HG02763 (cell line): ENCODE measurements at regions not wholly inside any gene's neighbourhood (a gene's known extent, or its start where the extent isn't known, plus 50 kb on each side); places are given as distances from the start of the nearest gene placed in this dataset.

Source experiments
- ATAC-seq: cut with Tn5 transposase; IDR thresholded peaks from one replicate; pipeline ENCODE4 v1.9.1; 2021; ENCODE audit warnings: mild to moderate bottlenecking, moderate library complexity; ENCODE audit not compliant: unreplicated experiment

DNA sequence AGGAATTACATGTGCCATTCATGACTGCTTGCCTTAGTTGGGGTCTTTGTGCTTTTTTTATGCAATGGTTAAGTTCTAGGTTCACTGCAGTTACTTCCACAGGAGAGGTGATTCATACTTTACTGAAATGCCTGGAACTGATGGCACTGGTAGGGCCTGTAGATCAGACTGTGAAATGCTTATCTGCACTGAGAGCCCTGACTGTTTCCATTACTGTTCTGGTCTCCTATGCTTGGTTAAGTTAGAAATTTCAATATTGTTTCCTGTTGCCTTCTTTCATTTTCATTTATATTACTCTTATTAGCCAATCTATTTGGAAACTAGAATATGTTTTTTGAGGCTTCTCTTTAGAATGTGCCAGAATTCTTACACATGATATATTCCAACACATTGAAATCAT lies 484.1 kb upstream of the SEMA6A start:
- ATAC-seq, result no peak

DNA sequence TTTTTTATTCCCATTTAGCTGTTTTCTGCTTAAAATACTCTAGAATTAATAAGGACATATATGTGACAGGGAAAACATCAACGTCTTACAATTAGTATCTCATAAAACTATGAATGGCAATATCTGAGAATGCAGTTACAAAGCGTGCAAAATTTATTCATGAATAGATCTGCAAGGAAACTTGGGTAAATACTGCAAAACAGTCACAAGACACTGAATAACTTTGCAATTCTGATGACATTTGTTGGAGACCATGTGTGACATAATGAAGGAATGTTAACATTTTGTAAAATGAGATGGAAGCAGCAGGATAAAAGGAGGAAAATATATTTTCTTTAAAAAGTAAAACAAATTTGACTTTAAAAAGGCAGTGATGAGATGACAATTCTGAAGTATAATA lies 480.9 kb upstream of the SEMA6A start:
- ATAC-seq, result no peak

DNA sequence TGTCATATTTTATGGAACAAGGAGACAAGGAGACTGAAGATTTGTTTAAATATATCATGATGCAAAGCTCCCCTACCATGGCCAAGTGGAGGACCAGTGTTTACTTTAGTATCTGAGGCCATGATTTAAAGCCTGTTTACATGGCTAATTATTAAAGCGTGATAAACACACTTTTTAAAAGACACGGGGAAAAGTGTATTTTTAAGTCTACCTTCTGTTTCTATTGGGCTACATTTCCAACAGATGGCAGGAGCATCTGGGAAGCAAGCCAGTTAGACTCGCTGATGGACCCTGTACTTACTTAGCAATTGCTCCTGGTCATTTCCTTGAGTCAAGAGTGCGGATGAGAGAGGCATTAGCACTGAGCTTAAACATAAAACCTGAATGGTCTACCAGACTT lies 480.3 kb upstream of the SEMA6A start:
- ATAC-seq, result no peak

DNA sequence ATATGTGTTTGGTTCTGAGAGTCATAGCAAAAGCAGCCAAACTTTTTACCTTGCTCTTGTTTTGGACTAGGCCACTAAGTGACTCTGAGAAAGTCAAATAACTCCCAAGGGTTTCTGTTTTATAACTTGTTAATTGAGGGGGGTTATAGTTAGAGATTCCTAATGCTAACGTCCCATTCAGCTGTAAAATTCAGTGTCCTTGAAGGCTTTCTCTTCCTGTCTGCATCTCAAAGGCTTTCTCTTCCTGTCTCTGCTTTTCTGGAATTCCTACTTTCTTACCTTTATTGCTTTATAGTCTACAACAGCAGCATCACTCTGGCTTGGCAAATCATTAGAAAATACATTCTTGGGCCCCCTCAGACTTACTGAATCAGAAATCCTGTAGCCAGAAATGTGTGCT lies 479.5 kb upstream of the SEMA6A start:
- no peak for ATAC-seq

DNA sequence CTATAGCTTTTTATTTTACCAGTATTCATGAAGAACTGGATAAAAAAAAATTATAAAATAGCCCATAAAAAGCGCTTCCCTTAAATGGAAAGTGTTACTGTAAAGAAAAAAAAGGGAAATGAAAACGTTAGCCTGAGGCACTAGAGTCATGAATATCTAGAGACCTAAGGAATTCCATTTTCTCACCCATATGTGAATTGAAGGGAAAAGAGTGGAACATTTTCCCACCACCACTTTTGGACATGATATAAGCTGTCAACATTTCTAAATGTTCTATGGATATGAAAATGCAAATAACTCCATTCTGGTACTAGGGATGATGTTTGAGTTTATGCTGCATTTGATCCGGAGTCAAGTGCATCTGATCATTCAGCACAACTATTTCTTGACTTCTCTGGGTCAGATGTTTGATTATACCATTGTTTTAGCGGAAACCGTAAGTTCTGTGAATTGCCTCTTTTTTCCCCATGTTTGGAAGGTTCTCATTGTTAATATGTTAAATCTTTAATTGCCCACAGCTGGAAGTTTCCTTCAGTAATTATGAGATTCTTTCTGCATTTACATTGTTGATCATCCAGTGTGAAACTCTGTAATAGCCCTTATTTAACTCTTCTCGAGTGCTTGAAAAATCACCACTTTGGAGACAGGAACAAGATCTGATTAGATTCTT lies 467.4 kb upstream of the SEMA6A start:
- no peak for ATAC-seq

DNA sequence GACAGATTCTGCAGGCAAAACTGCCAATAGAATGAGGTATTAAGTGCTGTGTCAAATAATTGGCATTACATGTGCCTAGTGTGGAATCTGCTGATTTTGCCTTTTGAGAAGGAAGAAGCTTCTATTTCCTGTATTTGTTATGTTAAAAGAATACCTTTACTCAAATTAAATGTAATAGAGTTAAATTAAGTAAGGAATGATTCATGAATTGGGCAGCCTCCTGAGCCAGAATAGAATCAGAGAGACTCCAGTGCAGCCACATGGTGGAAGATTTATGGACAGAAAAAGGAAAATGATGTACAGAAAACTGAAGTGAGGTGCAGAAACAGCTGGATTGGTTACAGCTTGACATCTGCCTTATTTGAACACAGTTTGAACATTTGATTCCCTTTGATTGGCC lies 464.4 kb upstream of the SEMA6A start:
- ATAC-seq, result no peak

DNA sequence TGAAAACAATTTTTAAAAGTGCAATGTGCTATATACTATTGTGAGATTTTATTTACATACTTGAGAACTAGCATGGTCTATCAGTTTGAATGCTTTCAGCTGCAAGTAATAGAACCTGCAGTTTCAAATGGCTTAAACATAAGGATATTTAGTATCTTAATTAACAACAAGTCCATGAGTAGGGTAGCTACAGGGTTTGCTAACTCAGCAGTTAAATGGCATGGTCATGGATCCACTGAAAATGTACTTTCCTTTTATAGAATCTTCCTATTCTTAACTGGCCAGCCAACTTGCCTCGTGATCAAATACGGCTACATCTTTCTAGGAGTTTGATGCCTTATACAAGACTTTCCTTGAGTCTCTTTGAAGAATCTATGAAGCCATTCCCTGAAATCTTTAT lies 452.8 kb upstream of the SEMA6A start:
- no peak for ATAC-seq

DNA sequence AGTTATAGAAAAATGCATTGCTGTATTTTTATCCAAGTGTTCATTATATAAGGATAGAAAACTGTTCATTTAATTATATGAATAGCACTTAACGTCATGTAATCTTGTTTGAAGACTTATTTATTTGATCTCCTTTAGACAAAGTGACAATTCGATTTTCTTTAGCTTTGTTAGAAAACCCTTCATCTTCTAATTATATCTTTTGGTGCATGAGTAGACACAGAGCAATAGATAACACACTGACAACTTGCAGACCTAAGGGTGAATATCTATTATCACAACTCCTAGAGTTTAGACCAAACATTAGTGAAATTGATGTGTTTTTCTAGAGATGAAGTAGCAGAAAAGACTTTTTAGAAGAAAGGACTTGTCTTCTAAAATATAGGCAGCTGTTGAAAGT lies 446.4 kb upstream of the SEMA6A start:
- ATAC-seq, result no peak

DNA sequence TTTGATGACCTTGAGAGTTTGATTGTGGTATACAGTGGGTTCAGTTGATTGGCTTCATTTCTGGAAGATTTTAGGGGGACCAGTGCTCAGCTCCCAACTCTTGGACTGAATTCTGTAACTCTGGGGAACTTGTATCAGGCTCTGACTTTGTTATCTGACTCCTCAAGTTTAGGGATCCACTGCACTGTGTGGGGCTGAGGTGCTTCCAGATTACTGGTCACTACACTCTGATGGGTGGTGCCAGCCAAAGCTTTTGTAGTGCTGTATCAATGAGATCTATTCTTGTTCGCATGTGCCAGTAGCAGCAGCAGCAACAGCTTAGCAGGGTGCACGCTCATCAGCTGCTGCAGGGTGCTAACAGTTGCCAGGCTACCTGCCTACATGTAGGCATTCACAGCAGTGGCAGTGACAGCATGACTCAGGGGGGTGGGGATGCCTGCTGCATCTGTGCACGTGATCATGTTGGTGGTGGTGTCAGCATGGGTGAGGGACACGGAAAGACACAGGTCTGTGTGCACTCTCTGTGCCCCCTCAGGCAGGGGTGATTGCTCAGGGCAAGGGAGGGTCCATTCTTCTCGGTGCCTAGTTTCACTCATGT lies 438.8 kb upstream of the SEMA6A start:
- no peak for ATAC-seq

DNA sequence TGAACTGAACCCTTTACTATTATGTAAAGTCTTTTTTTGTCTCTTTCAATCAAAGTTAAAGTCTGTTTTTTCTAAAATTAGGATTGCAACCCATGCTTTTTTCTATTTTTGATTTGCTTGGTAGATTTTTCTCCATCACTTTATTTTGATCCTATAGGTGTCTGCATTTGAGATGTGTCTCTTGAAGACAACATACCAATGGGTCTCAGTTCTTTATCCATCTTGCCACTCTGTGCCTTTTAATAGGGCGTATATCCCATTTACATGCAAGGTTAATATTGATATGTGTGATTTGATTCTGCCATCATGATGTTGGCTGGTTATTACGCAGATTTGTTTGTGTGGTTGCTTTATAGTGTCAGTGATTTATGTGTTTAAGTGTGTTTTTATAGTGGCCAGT lies 436.0 kb upstream of the SEMA6A start:
- ATAC-seq, result no peak

DNA sequence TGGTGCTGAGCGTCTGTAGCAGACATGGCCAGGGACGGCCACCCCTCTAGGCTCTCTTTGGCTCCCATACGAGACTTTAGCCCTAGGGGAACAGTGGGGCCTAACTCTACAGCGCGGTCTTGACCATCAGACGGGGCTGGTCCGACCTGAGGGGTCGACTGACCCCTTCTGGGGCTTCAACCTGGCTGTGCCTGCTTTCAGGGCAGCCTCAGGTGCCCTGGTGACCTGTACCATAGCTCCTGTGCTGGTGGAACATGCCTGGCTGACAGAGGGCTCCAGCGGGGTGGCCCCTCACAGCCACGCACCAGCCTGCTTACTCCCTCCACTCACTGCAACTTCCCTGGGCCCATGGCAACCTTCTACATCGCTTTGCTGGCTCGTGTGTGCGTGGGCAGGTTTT lies 423.4 kb upstream of the SEMA6A start:
- ATAC-seq, result no peak

DNA sequence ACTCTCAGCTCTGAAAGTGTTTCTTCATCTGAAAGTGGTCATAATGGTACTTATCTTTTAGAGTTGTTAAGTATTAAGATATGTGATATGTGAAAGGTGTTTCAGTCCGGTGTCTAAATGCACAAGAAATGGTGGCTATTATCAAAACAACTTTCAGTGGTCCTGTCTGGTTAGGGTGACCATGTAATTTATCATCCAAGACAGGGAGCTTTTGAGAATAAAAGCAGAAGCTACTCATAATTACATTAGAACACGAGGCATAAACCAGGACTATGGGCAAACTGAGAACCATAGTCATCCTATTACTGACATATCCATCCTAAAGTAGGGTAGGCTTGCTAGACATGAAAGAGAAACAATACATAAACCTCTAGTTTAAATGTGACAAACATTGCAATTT lies 418.1 kb upstream of the SEMA6A start:
- no peak for ATAC-seq

DNA sequence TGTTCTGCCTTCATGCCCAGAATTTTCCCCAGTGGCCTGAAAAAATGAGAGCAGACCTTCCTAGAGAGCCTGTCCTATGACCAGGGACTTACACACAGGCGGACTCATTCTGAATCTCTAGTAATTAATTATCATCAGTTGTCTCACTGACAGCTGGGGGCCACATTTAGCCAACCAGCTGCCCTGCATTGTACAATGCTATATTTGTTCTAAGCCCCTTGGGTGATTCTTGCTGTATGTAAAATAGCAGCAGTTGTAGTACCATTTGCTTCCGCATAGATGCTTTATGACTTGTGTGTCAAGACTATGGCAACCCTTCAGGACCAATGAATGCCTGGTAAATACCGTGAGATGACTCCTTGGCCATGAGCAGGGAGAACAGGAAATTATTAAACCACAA lies 415.4 kb upstream of the SEMA6A start:
- no peak for ATAC-seq

DNA sequence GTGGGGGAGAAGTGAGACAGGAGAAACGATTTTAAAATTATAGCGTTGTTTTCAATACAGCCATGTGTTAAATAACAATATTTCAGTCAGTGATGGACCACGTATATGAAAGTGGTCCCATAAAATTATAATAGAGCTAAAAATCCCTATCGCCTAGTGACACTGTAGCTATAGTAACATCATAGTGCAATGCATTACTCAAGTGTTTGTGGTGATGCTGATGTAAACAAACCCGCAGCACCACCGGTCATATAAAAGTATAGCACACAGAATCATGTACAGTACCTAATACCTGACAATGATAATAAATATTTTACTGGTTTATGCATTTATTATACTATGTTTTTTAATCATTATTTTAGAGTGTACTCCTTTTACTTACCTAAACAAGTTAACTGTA lies 407.4 kb upstream of the SEMA6A start:
- no peak for ATAC-seq

DNA sequence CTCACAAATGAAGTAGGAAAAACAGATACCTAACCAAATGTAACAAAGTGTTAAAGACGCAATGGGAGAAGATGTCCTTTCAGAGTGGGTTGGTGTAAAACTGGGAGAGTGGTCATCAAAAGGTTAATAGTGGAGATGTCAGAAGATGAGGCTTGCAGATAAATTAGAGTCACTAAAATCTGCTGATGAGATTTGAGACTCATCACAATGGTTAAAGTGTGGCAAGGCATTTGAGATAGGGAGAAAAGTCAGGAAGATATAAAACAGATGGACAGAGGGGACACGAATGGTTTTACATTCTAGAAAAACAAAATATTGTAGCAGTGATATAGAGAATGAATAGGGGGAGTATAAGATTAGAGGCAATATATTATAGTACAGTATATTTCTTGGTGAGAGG lies 406.0 kb upstream of the SEMA6A start:
- no peak for ATAC-seq

DNA sequence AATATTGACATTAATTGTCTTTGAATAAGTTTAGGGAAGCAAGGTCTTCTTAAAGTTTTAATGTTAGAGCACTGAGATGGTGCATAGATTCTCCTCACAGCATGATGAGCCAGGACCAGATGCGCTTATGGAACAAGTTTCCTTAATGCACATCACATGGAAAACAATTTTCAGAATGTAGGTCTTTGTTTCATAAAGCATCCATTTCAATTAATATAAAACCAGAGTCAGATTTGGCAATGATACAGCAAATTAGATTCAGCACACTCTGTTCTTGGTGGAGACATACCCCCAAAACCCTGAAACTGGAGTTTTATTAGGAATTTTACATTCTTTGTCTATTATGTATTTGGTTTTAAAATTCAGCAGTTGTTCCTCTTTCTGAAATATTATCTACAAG lies 402.1 kb upstream of the SEMA6A start:
- no peak for ATAC-seq

DNA sequence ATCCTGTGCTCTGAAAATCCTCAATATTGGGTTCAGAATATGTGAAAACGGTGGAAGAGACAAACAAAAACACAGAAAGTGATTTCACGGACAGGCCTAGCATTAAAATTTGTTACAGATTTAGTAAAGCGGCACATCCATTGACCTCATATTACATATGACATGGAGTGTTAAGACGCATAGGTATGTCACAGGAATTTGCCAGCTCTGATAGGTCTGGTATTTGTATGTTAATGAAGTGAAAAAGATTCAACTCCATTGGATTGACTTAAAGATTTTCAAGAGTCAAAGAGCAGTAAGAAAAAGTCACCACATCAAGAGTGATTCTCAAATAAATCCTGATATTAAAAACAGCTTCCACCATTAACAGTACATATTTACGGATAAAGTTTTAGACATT lies 396.5 kb upstream of the SEMA6A start:
- no peak for ATAC-seq

DNA sequence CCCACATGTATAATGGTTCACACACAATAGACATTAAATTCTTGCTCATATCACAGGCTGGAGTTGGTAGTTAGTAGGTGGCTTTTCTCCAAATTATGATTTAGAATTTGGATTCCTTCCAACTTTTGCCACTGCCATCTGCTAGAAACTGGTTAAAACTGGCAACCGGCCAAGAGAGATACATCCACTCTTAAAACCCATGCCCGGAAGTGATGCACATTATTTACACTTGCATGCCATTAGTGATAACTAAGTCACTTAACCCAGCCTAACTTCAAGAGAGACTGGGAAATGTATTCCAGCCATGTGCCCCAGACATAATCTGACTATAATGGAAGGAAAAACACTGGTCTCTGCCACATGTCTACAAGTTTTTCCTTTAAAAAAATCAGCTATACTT lies 395.7 kb upstream of the SEMA6A start:
- ATAC-seq, result no peak

DNA sequence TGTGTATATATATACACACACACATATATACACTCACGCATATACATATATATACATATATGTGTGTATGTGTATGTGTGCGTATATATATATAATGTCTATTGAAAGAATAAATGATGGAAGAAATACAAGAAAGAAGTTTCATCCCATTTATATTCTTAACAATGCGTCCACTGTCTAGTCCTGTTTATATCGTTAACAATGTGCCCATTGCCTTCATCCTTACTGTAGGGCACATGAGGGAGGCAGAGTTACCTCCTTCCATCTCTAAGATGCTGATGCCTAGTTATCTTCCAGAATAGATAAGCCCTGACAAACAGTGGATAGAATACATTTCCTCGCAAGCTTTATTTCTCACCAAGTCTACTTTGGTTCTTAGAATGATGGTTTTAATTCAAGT lies 389.8 kb upstream of the SEMA6A start:
- no peak for ATAC-seq

DNA sequence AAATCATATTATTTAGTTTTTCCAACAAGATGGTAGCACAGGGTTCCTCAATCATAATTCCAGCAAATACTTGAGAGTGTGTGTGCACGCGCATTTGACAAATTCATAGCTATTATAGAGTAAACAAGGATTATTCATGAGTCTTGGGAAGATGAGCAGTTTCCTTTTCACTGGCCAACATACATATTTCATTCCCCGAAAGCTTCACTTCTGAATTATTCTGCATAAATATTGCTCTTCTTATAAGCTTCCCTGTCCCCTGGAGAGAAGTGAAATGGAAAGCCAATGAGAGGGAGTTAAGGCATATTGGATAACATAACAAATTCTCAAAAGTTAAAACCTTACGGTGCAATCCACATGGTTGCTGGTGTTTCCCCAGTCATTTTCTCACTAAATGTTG lies 386.4 kb upstream of the SEMA6A start:
- no peak for ATAC-seq

DNA sequence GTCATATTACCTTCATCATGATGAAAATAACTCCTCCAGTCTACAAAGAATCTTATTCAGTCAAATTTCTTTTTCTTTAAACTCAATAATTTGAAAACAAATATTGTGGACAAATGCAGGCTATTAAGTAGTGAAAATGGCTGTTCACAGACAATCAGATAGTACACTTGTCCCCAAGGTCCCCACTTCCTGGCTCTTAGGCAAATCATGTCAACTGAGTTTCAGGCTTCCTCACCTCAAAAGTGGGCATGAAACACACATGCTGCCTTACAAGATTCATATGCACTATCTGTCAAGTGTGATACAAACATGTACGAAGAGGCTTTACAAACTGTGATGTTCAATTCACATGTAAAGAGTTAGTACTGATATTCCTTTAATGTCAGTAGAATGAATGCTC lies 385.2 kb upstream of the SEMA6A start:
- ATAC-seq, result no peak

DNA sequence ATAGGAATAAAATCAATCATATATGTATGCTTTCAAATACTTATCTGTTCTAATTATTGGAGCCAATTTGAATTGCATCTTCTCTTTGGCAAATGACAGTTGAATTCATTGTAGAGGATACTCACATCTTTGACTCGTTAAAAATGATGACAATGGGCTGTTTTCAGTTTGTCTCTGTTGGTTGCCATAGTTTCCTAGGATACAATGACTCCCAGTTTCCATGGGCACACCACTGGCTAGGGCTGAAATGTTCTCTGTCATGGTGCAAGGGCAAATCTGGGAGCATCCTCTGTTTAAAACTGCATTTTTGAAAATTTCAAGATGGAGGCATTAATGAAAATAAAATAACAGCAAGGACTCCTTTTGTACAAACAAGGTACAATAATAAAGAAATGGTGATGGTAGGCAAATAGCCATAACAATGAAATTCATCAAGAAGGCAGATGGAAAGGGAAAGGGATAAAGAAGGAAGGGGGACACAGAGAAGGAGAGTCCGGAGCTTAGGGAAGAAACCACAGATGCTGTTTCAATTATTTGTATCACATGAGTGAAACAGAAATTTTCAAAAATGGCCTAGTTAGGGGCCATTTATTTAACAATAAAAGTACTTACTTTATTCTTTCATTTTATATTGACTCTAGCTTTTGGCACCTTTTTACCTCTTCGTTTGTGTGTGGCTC lies 378.8 kb upstream of the SEMA6A start:
- no peak for ATAC-seq

DNA sequence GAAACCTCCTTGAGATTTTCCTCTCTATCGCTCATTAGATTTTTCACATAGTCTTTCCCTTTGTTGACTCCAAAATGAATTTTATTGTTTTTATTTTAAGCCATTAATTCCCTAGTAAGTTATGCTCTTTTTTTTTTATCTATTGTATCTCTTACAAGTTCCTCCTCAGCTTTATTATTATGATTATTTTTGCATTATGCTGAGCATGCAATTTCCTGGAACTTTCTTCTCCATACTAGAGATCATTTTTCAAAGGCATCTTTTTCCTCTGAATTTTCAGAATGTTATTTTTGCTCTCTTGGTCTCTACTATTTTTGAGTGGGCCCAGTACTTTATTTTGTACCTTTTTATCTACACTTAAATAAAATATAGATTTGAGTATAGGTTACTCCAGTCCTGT lies 376.6 kb upstream of the SEMA6A start:
- no peak for ATAC-seq
